ENCODE measurements at regions not wholly inside any gene's neighbourhood (a gene's known extent, or its start where the extent isn't known, plus 50 kb on each side); places are given as distances from the start of the nearest gene placed in this dataset.

- TF ChIP-seq CTCF (conservative IDR thresholded peaks at IDR 0.05; ENCODE audit: low read length) (no peak; the same call in 1 of the 2 replicates), EZH2phosphoT487 (IDR thresholded peaks at IDR 0.05; ENCODE audit: borderline replicate concordance) (no peak)
Measured at GRCh38 chr9:3751125-3751758, 225.4 kb upstream of the RFX3 start.

All from Loucy (cell line).